NCI-H226 (cell line): ENCODE measurements at regions not wholly inside any gene's neighbourhood (a gene's known extent, or its start where the extent isn't known, plus 50 kb on each side); places are given as distances from the start of the nearest gene placed in this dataset.

Experiments used
- DNase-seq: peaks from one replicate; pipeline ENCODE4 v3.0.0-alpha.2; 2015

- no peak for DNase-seq
Observed at GRCh38 chr3:187978433-187979011, 175.4 kb upstream of the LPP start.

- no peak for DNase-seq
Observed at GRCh38 chr3:187979564-187979963, 174.4 kb upstream of the LPP start.

GRCh38 chr3:187980861-187981260 is 173.1 kb upstream of the LPP start:
- no peak for DNase-seq

GRCh38 chr3:187982142-187982541 is 171.8 kb upstream of the LPP start:
- no peak for DNase-seq

- DNase-seq = no peak
Observed at GRCh38 chr3:187983484-187984124, 170.4 kb upstream of the LPP start.

GRCh38 chr3:187985647-187986046 is 168.3 kb upstream of the LPP start:
- peak; percentile 68 for DNase-seq

GRCh38 chr3:187986514-187986934 is 167.4 kb upstream of the LPP start:
- peak; percentile 97 for DNase-seq

GRCh38 chr3:187987187-187987586 is 166.8 kb upstream of the LPP start:
- no peak for DNase-seq

GRCh38 chr3:187987924-187988323 is 166.0 kb upstream of the LPP start:
- DNase-seq = no peak

GRCh38 chr3:187989575-187990153 is 164.3 kb upstream of the LPP start:
- no peak for DNase-seq

- DNase-seq = no peak
Observed at GRCh38 chr3:187992609-187993008, 161.3 kb upstream of the LPP start.

- DNase-seq = peak; percentile 51
Observed at GRCh38 chr3:187994221-187995042, 159.5 kb upstream of the LPP start.

- no peak for DNase-seq
Observed at GRCh38 chr3:187995043-187995400, 158.9 kb upstream of the LPP start.

- no peak for DNase-seq
Observed at GRCh38 chr3:187995667-187996066, 158.3 kb upstream of the LPP start.

- no peak for DNase-seq
Observed at GRCh38 chr3:187996609-187997008, 157.3 kb upstream of the LPP start.

- peak; percentile 41 for DNase-seq
Observed at GRCh38 chr3:187997490-187997889, 156.5 kb upstream of the LPP start.

- DNase-seq = no peak
Observed at GRCh38 chr3:187997946-187998561, 155.9 kb upstream of the LPP start.

- DNase-seq = no peak
Observed at GRCh38 chr3:187998611-187999010, 155.3 kb upstream of the LPP start.

- DNase-seq = no peak
Observed at GRCh38 chr3:187999821-188000220, 154.1 kb upstream of the LPP start.

- no peak for DNase-seq
Observed at GRCh38 chr3:188000361-188000861, 153.5 kb upstream of the LPP start.

- DNase-seq = no peak
Observed at GRCh38 chr3:188001093-188001492, 152.9 kb upstream of the LPP start.

- no peak for DNase-seq
Observed at GRCh38 chr3:188001926-188002325, 152.0 kb upstream of the LPP start.

- no peak for DNase-seq
Observed at GRCh38 chr3:188002626-188003138, 151.3 kb upstream of the LPP start.
